ENCODE measurements at regions not wholly inside any gene's neighbourhood (a gene's known extent, or its start where the extent isn't known, plus 50 kb on each side); places are given as distances from the start of the nearest gene placed in this dataset.

GRCh38 chr11:96899971-96900370 is 510.2 kb downstream of the JRKL start:
- no TSS peak for BruUV-seq (replicated peaks)
- H3K27ac Mint-ChIP-seq (ENCODE audit: unreplicated experiment), result no peak overlapping the region
- no peak for DNase-seq
- H3K4me3 Mint-ChIP-seq (ENCODE audit: unreplicated experiment), result no peak overlapping the region
- no peaks in the 10 kb centered on the region for H3K4me1 ChIP-seq
- H3K4me1 Mint-ChIP-seq (ENCODE audit: low read depth, unreplicated experiment), result no peaks in the 10 kb centered on the region
- intact Hi-C loops (cut with micrococcal nuclease; ENCODE audit: unreplicated experiment), result loop anchor here (10.0 kb wide), 1 partner anchor 195 kb away; no protein-coding TSS in a partner anchor
- no peaks in the 10 kb centered on the region for H3K27me3 Mint-ChIP-seq (ENCODE audit: insufficient read depth, unreplicated experiment)
- no peak overlapping the region for H3K4me3 ChIP-seq (ENCODE audit: low read depth, low read length)
- no peaks in the 10 kb centered on the region for H3K9me3 Mint-ChIP-seq (ENCODE audit: unreplicated experiment)
- no peaks in the 10 kb centered on the region for H3K36me3 ChIP-seq (ENCODE audit: control insufficient read depth, insufficient read depth, low read length)
- no peaks in the 10 kb centered on the region for H3K27me3 ChIP-seq (replicated peaks; ENCODE audit: control insufficient read depth, insufficient read depth, low read length)
- ChIA-PET POLR2A (no interaction called here), CTCF (no interaction called here)
- H3K36me3 Mint-ChIP-seq (ENCODE audit: insufficient read depth, unreplicated experiment), result no peaks in the 10 kb centered on the region
- TF ChIP-seq CTCF (IDR thresholded peaks at IDR 0.05; ENCODE audit: insufficient read depth in 1 of 2, low read depth in 1 of 2, low read length in 1 of 2, severe bottlenecking in 1 of 2, unreplicated experiment in 1 of 2), result no peak
- H3K9me3 ChIP-seq, result peaks cover 4% of the 10 kb centered on the region; the same call in 1 of the 2 replicates

GRCh38 chr11:96905143-96905542 is 515.3 kb downstream of the JRKL start:
- Histone ChIP-seq H3K4me3 (ENCODE audit: low read depth, low read length) (no peak overlapping the region), H3K36me3 (ENCODE audit: control insufficient read depth, insufficient read depth, low read length) (no peaks in the 10 kb centered on the region), H3K9me3 (no peaks in the 10 kb centered on the region), H3K4me1 (no peaks in the 10 kb centered on the region), H3K27me3 (replicated peaks; ENCODE audit: control insufficient read depth, insufficient read depth, low read length) (no peaks in the 10 kb centered on the region)
- no peak for DNase-seq
- Mint-ChIP-seq H3K4me1 (ENCODE audit: low read depth, unreplicated experiment) (no peaks in the 10 kb centered on the region), H3K36me3 (ENCODE audit: insufficient read depth, unreplicated experiment) (no peaks in the 10 kb centered on the region), H3K27me3 (ENCODE audit: insufficient read depth, unreplicated experiment) (peaks cover 5% of the 10 kb centered on the region), H3K9me3 (ENCODE audit: unreplicated experiment) (no peaks in the 10 kb centered on the region), H3K27ac (ENCODE audit: unreplicated experiment) (no peak overlapping the region), H3K4me3 (ENCODE audit: unreplicated experiment) (no peak overlapping the region)
- BruUV-seq (replicated peaks), result no TSS peak
- POLR2A ChIA-PET, result no interaction called here
- no peak for TF ChIP-seq CTCF (IDR thresholded peaks at IDR 0.05; ENCODE audit: insufficient read depth in 1 of 2, low read depth in 1 of 2, low read length in 1 of 2, severe bottlenecking in 1 of 2, unreplicated experiment in 1 of 2)
- intact Hi-C loops (cut with micrococcal nuclease; ENCODE audit: unreplicated experiment), result loop anchor here (10.0 kb wide), 1 partner anchor 200 kb away; no protein-coding TSS in a partner anchor
- CTCF ChIA-PET, result no interaction called here

GRCh38 chr11:96905663-96906062 is 515.9 kb downstream of the JRKL start:
- no peaks in the 10 kb centered on the region for H3K4me1 Mint-ChIP-seq (ENCODE audit: low read depth, unreplicated experiment)
- H3K27me3 ChIP-seq (replicated peaks; ENCODE audit: control insufficient read depth, insufficient read depth, low read length), result no peaks in the 10 kb centered on the region
- no TSS peak for BruUV-seq (replicated peaks)
- no peaks in the 10 kb centered on the region for H3K9me3 ChIP-seq
- H3K27ac Mint-ChIP-seq (ENCODE audit: unreplicated experiment), result no peak overlapping the region
- H3K36me3 ChIP-seq (ENCODE audit: control insufficient read depth, insufficient read depth, low read length), result no peaks in the 10 kb centered on the region
- TF ChIP-seq CTCF (IDR thresholded peaks at IDR 0.05; ENCODE audit: insufficient read depth in 1 of 2, low read depth in 1 of 2, low read length in 1 of 2, severe bottlenecking in 1 of 2, unreplicated experiment in 1 of 2), result no peak
- POLR2A ChIA-PET, result no interaction called here
- peaks cover 9% of the 10 kb centered on the region for H3K27me3 Mint-ChIP-seq (ENCODE audit: insufficient read depth, unreplicated experiment)
- H3K4me1 ChIP-seq, result no peaks in the 10 kb centered on the region
- H3K9me3 Mint-ChIP-seq (ENCODE audit: unreplicated experiment), result no peaks in the 10 kb centered on the region
- H3K4me3 ChIP-seq (ENCODE audit: low read depth, low read length), result no peak overlapping the region
- CTCF ChIA-PET, result no interaction called here
- no peaks in the 10 kb centered on the region for H3K36me3 Mint-ChIP-seq (ENCODE audit: insufficient read depth, unreplicated experiment)
- intact Hi-C loops (cut with micrococcal nuclease; ENCODE audit: unreplicated experiment), result loop anchor here (10.0 kb wide), 1 partner anchor 201 kb away; no protein-coding TSS in a partner anchor
- DNase-seq, result no peak
- H3K4me3 Mint-ChIP-seq (ENCODE audit: unreplicated experiment), result no peak overlapping the region
